GM06990 (cell line): ENCODE measurements at regions not wholly inside any gene's neighbourhood (a gene's known extent, or its start where the extent isn't known, plus 50 kb on each side); places are given as distances from the start of the nearest gene placed in this dataset.

Experiments used
- DNase-seq: peaks from one replicate; pipeline ENCODE4 v3.0.0-alpha.2; 2011; ENCODE audit not compliant: insufficient read length; ENCODE audit errors: extremely low read depth
- H3K27me3 ChIP-seq: replicated peaks from 2 replicates; pipeline ENCODE4 v1.6.0; 2011; ENCODE audit warnings: low read length; ENCODE audit not compliant: control insufficient read depth, insufficient read depth
- H3K36me3 ChIP-seq: 2 replicates; pipeline ENCODE4 v1.5.1; 2011; ENCODE audit warnings: low read length; ENCODE audit not compliant: control insufficient read depth, insufficient read depth
- H3K4me3 ChIP-seq: replicated peaks from 2 replicates; pipeline ENCODE4 v1.5.1; 2011; ENCODE audit warnings: low read depth, mild to moderate bottlenecking, control low read depth, low read length
- TF ChIP-seq, protein P1 (sequence below): IDR thresholded peaks from 2 replicates; pipeline ENCODE4 v1.5.1; 2011; ENCODE audit warnings: low read length, control low read depth, mild to moderate bottlenecking, inconsistent platforms; ENCODE audit not compliant: insufficient read depth, poor library complexity, severe bottlenecking

DNA sequence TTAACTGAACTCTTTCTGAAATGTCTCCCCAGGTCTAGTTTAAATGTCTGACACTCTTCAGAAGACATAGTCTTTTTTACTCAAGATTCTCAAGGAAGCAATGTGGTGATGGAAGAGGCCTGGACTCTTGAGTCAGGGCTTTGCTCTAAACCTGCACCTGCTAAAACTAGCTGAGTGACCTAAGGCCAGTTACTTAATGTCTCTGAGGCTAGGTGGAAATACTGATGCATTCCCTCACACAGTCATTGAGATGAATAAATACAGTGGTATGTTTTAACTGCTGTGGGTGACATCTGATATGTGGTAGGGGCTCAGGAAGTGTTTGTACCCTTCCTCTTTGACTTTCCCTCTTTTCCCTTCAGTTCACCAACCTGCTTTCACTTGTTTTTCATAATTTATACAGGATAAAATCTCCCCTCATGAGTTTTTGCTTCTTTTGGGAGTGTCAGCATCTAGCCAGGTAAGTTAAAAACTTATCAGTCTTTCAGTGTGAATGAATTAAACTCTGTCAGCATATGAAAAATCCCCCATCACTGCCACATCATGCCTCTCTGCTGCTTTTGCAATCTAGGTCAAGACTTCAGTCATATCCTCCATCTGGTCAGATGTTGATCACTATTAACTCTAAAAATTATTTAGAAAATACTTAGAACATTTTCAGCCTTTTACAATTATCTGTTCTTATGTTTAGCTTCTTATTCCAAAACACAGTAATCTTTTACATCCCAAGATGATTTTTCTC, 178.7 kb upstream of the TNFAIP3 start:
- TF ChIP-seq, protein P1, sequence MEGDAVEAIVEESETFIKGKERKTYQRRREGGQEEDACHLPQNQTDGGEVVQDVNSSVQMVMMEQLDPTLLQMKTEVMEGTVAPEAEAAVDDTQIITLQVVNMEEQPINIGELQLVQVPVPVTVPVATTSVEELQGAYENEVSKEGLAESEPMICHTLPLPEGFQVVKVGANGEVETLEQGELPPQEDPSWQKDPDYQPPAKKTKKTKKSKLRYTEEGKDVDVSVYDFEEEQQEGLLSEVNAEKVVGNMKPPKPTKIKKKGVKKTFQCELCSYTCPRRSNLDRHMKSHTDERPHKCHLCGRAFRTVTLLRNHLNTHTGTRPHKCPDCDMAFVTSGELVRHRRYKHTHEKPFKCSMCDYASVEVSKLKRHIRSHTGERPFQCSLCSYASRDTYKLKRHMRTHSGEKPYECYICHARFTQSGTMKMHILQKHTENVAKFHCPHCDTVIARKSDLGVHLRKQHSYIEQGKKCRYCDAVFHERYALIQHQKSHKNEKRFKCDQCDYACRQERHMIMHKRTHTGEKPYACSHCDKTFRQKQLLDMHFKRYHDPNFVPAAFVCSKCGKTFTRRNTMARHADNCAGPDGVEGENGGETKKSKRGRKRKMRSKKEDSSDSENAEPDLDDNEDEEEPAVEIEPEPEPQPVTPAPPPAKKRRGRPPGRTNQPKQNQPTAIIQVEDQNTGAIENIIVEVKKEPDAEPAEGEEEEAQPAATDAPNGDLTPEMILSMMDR: no peak
- DNase-seq: no peak
- Histone ChIP-seq H3K4me3 (no peak overlapping the region), H3K36me3 (no peaks in the 10 kb centered on the region), H3K27me3 (no peaks in the 10 kb centered on the region)

DNA sequence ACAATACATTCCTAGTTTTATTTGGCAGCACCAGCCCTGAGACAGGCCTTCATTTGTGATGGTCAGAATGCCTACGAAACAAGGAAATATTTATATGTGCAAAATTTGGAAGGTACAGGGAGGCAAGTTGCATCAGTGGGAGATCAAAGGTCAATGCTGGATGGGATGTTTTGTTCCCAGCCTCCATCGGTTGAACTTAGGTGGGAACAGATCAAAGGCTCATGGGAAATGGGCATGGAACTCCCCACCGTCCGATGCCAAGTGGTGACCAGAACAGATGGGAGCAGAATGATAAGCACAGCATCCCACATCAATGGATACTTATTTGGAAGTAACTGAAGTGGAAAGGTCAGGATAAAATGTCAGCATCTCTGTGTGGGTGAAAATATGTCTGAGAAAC, 177.7 kb upstream of the TNFAIP3 start:
- Histone ChIP-seq H3K27me3 (no peaks in the 10 kb centered on the region), H3K4me3 (no peak overlapping the region), H3K36me3 (no peaks in the 10 kb centered on the region)
- no peak for DNase-seq
- TF ChIP-seq, protein P1: no peak

- DNase-seq: no peak
Measured at GRCh38 chr6:137690034-137690433, 177.0 kb upstream of the TNFAIP3 start.

DNA sequence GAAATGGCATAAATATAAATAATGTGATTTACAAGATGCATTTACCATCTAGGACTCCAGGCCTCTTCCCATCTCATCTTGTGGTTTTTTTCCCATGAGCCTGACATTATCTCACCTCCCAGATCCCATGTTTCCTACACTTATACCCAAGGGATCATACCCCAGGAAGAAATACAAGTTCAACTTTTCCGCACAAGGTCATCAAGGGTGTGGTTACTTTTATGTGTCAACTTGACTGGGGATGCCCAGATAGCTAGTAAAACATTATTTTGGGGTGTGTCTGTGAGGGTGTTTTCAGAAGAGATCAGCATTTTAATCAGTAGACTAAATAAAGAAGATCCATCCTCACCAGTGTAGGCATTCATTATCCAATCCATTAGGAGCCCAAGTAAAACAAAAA, 176.3 kb upstream of the TNFAIP3 start:
- TF ChIP-seq, protein P1: no peak
- H3K36me3 ChIP-seq: no peaks in the 10 kb centered on the region
- no peak overlapping the region for H3K4me3 ChIP-seq
- no peak for DNase-seq
- H3K27me3 ChIP-seq: no peaks in the 10 kb centered on the region

More at GRCh38 chr6:137690034-137690433, 177.0 kb upstream of the TNFAIP3 start:
- Histone ChIP-seq H3K27me3 (no peaks in the 10 kb centered on the region), H3K36me3 (no peaks in the 10 kb centered on the region), H3K4me3 (no peak overlapping the region)
- TF ChIP-seq, protein P1: no peak

GRCh38 chr6:137692308-137692707, 174.8 kb upstream of the TNFAIP3 start:
- TF ChIP-seq, protein P1: no peak
- Histone ChIP-seq H3K4me3 (no peak overlapping the region), H3K36me3 (no peaks in the 10 kb centered on the region), H3K27me3 (no peaks in the 10 kb centered on the region)
- no peak for DNase-seq

DNA sequence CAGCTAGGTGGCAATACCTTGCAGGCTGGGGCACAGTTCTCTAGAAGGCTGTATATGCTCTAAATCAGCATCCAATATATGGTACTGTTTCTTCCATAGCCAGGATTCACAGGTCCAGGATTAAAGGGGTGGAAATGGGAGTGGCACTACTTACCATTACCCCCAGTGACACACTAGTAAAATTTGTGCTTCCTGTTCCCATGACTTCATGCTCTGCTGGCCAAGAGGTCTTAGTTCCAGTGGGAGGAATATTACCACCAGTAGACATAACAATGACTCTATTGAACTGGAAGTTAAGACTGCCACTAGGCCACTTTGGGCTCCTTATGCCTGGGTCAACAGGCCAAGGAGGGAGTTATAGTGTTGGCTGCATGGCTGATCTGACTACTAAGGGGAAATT, 174.3 kb upstream of the TNFAIP3 start:
- H3K27me3 ChIP-seq: no peaks in the 10 kb centered on the region
- no peak for DNase-seq
- TF ChIP-seq, protein P1: no peak
- no peaks in the 10 kb centered on the region for H3K36me3 ChIP-seq
- H3K4me3 ChIP-seq: no peak overlapping the region
